SU-DHL-6 (cell line): ENCODE measurements at regions not wholly inside any gene's neighbourhood (a gene's known extent, or its start where the extent isn't known, plus 50 kb on each side); places are given as distances from the start of the nearest gene placed in this dataset.

ENCODE experiments used
- CTCF ChIP-seq: fragments of 200-600 bp; sonication (generic); IDR thresholded peaks from one replicate; pipeline ENCODE4 v1.5.1; 2017; ENCODE audit warnings: antibody characterized with exemption, mild to moderate bottlenecking, low read length, moderate library complexity; ENCODE audit not compliant: insufficient read depth, poor library complexity, severe bottlenecking
- EZH2phosphoT487 ChIP-seq: fragments of 200-600 bp; sonication (generic), shearing (Covaris generic); conservative IDR thresholded peaks from 2 replicates; pipeline ENCODE4 v1.6.1; 2018; ENCODE audit warnings: mild to moderate bottlenecking, antibody characterized with exemption, low read length, moderate library complexity, mixed read lengths

- TF ChIP-seq CTCF (no peak), EZH2phosphoT487 (no peak)
Measured at GRCh38 chr18:61216051-61216450, 117.2 kb upstream of the CDH20 start.
